DMS53 treated with DMSO at 0.1 percent for 48 hours (cell line): ENCODE measurements at regions not wholly inside any gene's neighbourhood (a gene's known extent, or its start where the extent isn't known, plus 50 kb on each side); places are given as distances from the start of the nearest gene placed in this dataset.
"Not testable (repeated sequence)": the region's sequence is repeated elsewhere in the genome, so short reads cannot be mapped to it uniquely, and the experiment has no call there.

ENCODE experiments used
- DNase-seq: peaks from one replicate; lab custom pipeline; 2025; ENCODE audit not compliant: unreplicated experiment; lab: John Stamatoyannopoulos, UW

- DNase-seq, result no peak
Measured at GRCh38 chr5:126126574-126126973, 296.6 kb upstream of the GRAMD2B start.

- not testable (repeated sequence) for DNase-seq
Measured at GRCh38 chr5:126127371-126127770, 295.8 kb upstream of the GRAMD2B start.

GRCh38 chr5:126129431-126129830 lies 293.8 kb upstream of the GRAMD2B start:
- no peak for DNase-seq

GRCh38 chr5:126133424-126133823 lies 289.8 kb upstream of the GRAMD2B start:
- DNase-seq, result no peak

GRCh38 chr5:126137891-126138280 lies 285.3 kb upstream of the GRAMD2B start:
- no peak for DNase-seq

GRCh38 chr5:126138281-126138931 lies 284.8 kb upstream of the GRAMD2B start:
- peak; percentile 33 for DNase-seq

GRCh38 chr5:126139086-126139485 lies 284.1 kb upstream of the GRAMD2B start:
- no peak for DNase-seq

- DNase-seq, result peak; percentile 84
Measured at GRCh38 chr5:126139773-126140172, 283.4 kb upstream of the GRAMD2B start.

GRCh38 chr5:126143622-126144021 lies 279.6 kb upstream of the GRAMD2B start:
- DNase-seq, result no peak

- not testable (repeated sequence) for DNase-seq
Measured at GRCh38 chr5:126150319-126150718, 272.9 kb upstream of the GRAMD2B start.

- not testable (repeated sequence) for DNase-seq
Measured at GRCh38 chr5:126155298-126155697, 267.9 kb upstream of the GRAMD2B start.

- DNase-seq, result no peak
Measured at GRCh38 chr5:126166368-126166767, 256.8 kb upstream of the GRAMD2B start.

- no peak for DNase-seq
Measured at GRCh38 chr5:126168785-126169184, 254.4 kb upstream of the GRAMD2B start.

GRCh38 chr5:126171916-126172315 lies 251.3 kb upstream of the GRAMD2B start:
- no peak for DNase-seq

GRCh38 chr5:126172812-126173211 lies 250.4 kb upstream of the GRAMD2B start:
- no peak for DNase-seq

- no peak for DNase-seq
Measured at GRCh38 chr5:126178521-126178920, 244.7 kb upstream of the GRAMD2B start.

- DNase-seq, result no peak
Measured at GRCh38 chr5:126182971-126183695, 240.1 kb upstream of the GRAMD2B start.

- no peak for DNase-seq
Measured at GRCh38 chr5:126184474-126184873, 238.7 kb upstream of the GRAMD2B start.

GRCh38 chr5:126186210-126186609 lies 237.0 kb upstream of the GRAMD2B start:
- DNase-seq, result no peak

GRCh38 chr5:126188804-126189203 lies 234.4 kb upstream of the GRAMD2B start:
- no peak for DNase-seq

- no peak for DNase-seq
Measured at GRCh38 chr5:126189231-126189630, 234.0 kb upstream of the GRAMD2B start.

GRCh38 chr5:126189862-126190261 lies 233.3 kb upstream of the GRAMD2B start:
- DNase-seq, result no peak

GRCh38 chr5:126192226-126192625 lies 231.0 kb upstream of the GRAMD2B start:
- DNase-seq, result no peak
